Frontal cortex (tissue), 3 donors: ENCODE measurements at regions not wholly inside any gene's neighbourhood (a gene's known extent, or its start where the extent isn't known, plus 50 kb on each side); places are given as distances from the start of the nearest gene placed in this dataset.
"Not testable (repeated sequence)": the region's sequence is repeated elsewhere in the genome, so short reads cannot be mapped to it uniquely, and the experiment has no call there.

Experiments used
- DNase-seq, 2 donors: peaks; one replicate each; pipeline ENCODE4 v3.0.0; 2012; ENCODE audit warnings: low spot score in 2 of 2
- FAIRE-seq: peaks from 2 replicates; lab custom pipeline; 2012; peaks lifted over from hg19 to GRCh38; lab: Jason Lieb, UNC
- donor health status: control.
- donor health status: control.
- donor health status: control.

DNA sequence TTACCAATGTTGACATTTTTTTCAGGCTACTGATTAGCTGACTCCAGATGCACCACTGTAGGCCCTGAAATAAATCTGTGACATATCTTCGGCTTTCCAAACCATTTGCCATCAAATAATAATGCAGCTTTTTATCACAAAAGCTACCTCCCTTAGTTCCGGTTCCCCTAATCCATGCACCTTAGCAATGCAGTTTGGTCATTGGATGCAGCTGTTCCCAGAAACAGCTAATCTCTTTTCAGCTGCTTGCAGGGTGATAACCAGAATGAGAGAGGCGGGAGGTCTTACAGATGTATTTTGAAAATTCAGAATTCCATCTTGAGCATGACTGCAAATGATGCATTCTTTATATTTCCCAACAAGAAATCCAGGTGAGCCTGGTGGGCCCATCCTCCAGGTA is 646.2 kb downstream of the SOX5 start:
- no peak for DNase-seq
- FAIRE-seq = no peak

DNA sequence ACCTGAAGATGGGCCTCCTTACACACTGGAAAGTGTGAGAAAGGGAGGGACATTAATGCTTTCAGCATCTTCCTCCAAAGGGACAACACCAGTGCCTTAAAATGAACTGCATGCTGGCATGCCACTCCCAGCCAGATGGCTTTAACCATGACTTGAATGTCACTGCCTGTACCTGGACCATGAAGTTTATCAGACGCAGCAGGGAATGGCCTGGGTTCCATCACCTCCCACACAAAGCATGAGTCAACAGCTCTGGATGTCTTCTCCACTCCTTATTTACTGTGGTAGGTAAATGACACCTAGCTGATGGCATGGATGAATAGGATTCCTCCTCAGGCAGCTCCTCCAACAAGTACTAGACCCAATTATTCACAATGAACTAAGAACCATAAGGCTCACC is 645.6 kb downstream of the SOX5 start:
- FAIRE-seq (no peak), DNase-seq (no peak)

DNA sequence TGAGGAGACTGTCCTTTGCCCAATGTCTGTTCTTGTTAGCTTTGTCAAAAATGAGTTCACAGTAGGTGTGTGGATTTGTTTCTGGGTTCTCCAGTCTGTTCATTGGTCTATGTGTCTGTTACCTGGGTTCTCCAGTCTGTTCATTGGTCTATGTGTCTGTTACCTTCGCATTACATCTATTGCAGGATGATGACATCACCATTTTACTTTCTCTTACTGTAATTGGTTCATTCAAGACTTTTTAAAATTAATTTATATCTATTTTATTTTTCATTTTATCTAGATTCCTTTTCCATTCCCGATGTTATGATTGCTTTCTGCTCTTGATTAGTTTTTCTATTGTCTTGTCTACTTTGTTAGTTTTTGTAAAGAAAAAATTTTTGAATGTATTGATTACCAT is 615.5 kb downstream of the SOX5 start:
- no peak for DNase-seq
- FAIRE-seq = peak; percentile 56

- DNase-seq (no peak), FAIRE-seq (no peak)
Observed at GRCh38 chr12:23335593-23335992, 613.9 kb downstream of the SOX5 start.

DNA sequence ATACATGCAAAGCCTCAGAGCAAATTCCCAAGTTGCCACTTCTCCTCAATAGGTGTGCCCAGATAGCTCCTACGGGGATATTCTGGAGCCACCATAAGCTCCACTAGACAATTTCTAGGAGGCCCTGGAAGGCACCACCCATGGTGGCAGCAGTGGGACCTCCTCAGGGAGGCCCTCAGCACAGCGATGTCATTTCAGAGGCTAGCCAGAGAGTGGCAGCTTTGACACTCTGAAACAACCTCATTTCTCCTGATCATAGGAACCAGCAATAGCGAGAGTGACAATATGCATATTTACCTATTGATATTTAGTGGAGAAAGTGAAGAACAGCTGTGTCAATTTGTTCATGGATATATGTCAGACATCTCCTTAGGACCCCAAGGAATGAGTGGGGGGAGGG is 612.3 kb downstream of the SOX5 start:
- no peak for FAIRE-seq
- DNase-seq = no peak

DNA sequence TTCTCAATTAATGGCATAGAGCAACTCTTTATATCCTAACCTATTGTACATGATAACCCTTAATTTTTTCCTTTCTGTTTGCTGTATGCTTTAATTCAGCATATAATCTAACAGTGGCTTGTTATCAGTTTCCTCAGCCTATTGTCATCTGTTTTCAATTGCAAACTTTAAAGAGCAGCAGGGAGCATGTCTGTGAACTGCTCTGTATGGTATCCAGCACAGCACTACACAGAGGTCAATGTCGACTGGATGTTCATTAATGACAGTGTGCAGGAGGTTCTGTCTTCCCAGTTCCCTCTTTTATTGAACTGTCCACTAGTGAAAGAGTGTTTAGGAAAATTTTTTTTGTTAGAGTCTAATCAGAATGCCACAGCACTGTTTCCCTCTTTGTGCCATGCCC is 609.1 kb downstream of the SOX5 start:
- no peak for DNase-seq
- FAIRE-seq = no peak

DNA sequence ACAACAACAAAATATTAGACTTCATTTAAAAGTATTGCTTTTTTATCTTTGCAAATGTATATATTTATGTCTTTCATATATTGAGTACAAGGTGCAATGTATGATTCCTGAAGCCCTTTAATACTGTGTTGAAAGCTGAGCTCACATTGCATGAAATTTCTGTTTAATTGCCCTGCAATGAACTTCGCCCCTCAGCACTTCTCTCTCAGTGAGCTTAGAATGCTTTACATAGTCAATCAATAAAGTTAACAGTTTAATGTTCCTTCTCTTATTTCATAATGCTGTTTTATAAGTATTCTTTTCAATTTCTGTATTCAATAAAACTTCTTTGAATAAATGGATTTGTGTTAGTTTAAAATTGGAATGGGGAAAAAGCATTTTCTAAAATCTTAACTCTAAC is 607.1 kb downstream of the SOX5 start:
- no peak for DNase-seq

DNA sequence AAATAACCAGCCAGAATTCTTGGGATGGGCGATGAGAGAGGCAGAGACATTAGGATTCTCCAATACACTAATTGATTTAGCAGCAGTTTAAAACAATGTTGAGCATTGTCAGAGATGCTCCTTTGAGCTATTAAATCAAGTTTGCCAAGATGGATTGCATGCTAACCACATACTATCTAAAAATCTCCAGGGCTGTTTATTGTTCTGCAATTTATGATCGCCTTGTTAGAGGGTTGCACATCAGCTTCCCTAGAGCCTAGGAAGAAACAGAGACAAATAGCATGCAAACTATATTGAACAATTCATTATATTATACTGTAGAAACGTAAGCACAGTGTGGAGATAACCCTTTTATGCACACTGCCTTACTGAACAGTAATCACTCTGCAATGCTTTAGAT is 599.9 kb downstream of the SOX5 start:
- FAIRE-seq = no peak
- no peak for DNase-seq

More for the DNA sequence above, 607.1 kb downstream of the SOX5 start:
- no peak for FAIRE-seq

DNA sequence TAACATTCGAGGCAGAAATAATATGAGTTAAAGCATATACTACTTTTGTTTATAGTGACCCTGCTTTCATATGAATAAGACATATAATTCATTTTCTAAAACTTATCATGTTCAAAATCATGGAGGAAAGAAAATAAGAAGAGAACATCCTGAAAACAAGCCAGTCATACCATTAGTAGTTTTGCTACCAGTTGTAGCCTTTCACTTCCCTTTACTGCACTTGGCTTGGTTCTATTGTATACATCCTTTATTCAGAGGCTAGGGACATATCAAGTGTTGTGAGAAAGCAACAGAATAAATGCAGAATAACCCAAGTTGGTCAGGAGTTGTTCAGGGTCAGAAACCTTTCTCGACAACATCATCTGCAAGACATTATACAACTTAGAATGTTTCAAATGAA is 598.7 kb downstream of the SOX5 start:
- FAIRE-seq (no peak), DNase-seq (no peak)

DNA sequence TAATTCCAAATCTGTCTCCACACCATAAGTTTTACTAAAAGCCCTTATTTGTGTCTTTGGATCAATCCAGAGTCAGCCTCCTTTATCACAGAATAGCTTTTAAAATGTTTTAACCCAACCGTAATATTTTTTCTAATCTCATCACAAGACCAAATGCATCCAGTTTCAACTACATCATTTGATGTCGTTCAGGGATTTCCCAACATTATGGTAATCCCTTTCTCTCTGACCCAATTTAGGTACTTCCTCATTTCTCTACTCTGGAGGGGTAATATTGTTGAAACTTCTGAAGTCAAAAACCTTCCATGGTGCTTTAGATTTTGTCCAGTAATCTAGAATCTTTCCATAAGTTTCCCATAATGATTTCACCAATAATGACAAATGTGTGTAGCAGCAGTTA is 596.8 kb downstream of the SOX5 start:
- DNase-seq = no peak
- no peak for FAIRE-seq

- no peak for DNase-seq
- FAIRE-seq = no peak
Observed at GRCh38 chr12:23354800-23355199, 594.7 kb downstream of the SOX5 start.

DNA sequence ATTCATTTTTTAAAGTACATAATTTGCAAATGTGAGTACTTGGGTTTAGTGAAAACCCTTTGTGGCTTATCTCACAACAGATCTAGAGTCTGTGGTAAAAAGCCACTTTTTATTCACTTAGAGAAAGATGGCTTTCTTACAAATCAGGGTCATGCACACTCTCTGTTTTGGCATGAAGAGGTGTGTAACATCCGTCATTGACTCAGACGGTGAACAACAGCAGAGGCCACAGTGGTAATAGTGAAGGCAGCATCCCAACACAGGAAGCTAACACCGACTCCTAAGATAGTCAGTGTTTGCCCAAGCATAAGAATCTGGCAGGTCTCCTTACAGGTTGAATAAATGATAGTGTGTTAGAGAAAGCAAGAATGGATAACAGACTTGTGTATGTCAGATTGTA is 593.0 kb downstream of the SOX5 start:
- FAIRE-seq (no peak), DNase-seq (no peak)

DNA sequence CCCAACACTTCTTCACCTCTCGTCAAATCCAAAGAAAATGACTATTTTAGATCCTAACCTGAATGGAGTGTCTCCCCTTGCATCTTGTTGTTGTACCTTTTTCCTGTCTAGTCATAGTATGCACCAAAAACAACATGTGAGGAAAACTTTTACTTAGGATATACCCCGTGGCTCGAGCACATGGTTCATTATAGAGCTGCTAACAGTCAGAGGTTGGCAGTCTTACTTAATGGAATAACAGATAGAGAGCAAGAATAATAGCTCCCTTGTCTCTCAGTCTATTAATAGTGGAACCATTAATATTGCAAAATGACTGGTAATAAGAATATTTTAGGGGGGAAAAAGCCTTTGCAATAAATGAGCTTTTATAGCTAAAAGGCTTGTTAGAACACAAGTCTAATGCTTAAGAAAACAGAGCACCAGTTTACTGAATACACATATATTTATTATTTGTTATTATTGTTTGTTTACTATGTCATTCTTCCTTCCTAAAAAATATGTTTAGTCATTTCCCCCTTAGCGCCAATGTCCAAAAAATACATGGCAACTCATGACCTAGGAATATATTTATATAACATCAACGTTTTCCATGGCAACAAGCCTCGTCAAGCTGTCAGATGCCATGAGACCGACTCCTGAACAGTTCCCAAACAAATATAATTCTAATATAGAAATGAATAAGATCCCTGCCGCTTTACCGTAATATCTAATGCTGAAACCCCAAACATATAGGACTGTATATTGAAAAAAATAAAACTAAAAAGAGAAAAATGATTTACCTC is 592.4 kb downstream of the SOX5 start:
- FAIRE-seq = no peak
- DNase-seq = no peak

DNA sequence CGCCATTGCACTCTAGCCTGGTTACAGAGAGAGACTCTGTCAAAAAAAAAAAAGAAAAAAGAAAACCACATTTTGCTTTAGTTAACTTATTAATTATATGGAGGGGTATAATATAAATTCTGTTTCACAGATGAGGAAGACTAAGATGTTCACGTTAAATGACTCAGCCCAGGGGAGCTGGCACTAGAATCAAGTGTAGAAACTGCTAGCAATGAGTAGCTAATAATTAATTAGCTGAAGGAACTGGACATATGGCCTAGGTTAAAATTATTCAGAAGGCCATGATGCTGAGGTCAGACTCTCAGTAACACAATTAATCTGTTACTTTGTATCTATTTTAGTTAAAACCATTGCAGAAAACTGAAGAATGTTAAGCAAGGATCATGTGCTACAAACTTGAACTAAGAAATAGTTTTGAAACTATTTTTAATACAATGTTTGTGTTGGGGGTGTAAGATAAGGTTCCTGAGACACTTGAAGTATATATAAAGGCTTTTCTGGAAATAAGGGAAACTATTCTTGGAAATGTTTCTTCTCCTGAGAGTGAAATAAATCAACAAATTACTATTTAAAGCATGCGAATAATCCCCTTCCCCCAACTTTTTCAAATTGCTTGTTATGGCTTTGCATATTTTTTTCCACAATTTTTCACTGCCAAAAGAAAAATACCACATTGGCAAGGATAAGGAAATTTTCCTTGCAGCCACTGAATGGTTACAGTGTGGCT is 589.3 kb downstream of the SOX5 start:
- DNase-seq (no peak), FAIRE-seq (no peak)

- DNase-seq (no peak), FAIRE-seq (no peak)
Observed at GRCh38 chr12:23361971-23362370, 587.5 kb downstream of the SOX5 start.

DNA sequence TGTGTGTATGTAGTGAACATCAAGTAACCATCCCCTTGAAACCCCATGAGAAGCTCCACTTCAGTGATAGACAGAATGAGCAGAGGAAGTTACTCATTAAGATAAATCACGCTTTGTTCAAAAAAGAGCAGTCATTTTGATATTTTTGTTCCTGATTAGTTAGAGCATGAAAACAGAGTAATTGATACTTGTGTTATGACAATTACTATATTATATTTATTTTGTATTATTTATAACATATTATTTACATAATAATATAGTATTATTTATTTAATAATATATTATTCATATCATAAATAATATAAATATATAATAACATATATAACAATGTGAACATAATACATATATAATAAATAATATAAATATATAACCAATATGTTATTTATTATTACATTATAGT is 580.9 kb downstream of the SOX5 start:
- FAIRE-seq (peak; percentile 98), DNase-seq (no peak)

DNA sequence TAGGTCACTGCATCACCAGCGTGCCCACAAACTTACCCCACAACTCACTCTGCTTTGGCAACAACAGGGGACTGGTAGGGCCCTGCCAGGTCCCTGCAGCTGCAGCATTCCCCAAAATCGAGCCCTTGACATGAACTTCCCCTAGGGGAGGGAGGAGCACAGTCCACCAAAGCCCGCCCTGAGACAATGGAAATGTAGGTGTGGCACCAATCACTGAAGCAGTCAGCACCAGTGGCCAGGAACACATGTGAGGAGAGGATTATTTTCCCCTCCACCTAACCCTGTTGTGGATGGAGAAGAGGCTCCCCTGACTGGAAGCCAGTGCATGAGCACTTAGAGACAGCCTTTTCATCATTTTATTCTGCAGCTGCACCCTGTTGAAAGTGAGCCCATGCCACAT is 573.8 kb downstream of the SOX5 start:
- no peak for DNase-seq
- no peak for FAIRE-seq

DNA sequence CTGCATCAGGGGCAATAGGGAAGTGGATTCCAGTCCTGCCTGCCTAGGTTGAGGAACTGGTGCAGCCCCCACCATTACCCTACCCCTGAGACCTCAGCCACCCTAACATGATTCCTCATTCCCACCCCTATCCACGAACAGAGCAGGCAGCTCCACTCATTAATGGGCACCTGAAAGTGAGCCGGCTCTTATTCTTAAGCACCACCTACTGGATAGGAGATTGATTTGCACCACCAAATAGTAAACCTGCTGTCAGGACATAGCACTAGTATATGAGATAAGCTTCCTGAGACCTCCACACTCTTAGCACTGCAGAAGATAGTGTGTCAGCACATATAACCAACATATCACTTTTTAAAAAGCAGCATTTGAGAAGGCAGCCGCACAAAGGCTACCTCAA is 573.2 kb downstream of the SOX5 start:
- no peak for DNase-seq

DNA sequence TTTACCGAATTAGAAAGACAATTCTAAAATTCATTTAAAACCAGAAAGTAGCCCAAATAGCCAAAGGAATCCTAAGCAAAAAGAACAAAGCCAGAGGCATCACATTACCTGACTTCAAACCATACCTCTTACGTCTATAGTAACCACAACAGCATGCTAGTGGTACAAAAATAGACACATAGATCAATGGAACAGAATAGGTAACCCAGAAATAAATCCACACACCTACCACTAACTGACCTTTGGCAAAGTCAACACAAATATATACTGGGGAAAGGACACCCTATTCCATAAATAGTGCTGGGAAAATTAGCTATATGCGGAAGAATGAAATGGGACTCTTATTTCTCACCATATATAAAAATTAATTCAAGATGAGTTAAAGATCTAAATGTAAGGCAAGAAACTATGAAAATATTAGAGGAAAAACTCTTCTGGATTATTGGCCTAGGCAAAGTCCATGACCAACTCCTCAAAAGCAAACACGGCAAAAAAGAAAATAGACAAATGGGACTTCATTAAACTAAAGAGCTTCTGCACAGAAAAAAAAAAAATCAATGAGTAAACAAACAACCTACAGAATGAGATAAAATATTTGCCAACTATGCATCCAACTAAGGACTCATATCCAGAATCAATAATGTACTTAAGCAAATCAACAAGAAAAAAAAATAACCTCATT is 568.9 kb downstream of the SOX5 start:
- DNase-seq (no peak), FAIRE-seq (no peak)

More for the DNA sequence above, 573.2 kb downstream of the SOX5 start:
- no peak for FAIRE-seq

- DNase-seq, FAIRE-seq: not testable (repeated sequence)
Observed at GRCh38 chr12:23388898-23389297, 560.6 kb downstream of the SOX5 start.

DNA sequence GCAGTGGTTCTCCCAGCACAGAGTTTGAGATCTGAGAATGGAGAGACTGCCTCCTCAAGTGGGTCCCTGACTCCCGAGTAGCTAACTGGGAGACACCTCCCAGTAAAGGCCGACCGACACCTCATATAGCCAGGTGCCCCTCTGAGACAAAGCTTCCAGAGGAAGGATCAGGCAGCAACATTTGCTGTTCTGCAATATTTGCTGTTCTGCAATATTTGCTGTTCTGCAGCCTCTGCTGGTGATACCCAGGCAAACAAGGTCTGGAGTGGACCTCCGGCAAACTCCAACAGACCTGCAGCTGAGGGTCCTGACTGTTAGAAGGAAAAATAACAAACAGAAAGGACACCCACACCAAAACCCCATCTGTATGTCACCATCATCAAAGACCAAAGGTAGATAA is 560.2 kb downstream of the SOX5 start:
- DNase-seq, FAIRE-seq: not testable (repeated sequence)
